ENCODE measurements at regions not wholly inside any gene's neighbourhood (a gene's known extent, or its start where the extent isn't known, plus 50 kb on each side); places are given as distances from the start of the nearest gene placed in this dataset.

GRCh38 chr7:25565949-25566348 is 337.7 kb upstream of the NPVF start:
- TF ChIP-seq EZH2phosphoT487 (IDR thresholded peaks at IDR 0.05; ENCODE audit: low read depth) = no peak
- peak; percentile 100 for TF ChIP-seq CTCF (IDR thresholded peaks at IDR 0.05; ENCODE audit: low read depth, low read length)
- Histone ChIP-seq H3K9ac (ENCODE audit: low read length) (no peak overlapping the region), H3K36me3 (replicated peaks; ENCODE audit: low read depth, low read length) (no peaks in the 10 kb centered on the region), H3K9me3 (ENCODE audit: insufficient read depth, low read length) (no peaks in the 10 kb centered on the region), H3K79me2 (ENCODE audit: low read length) (no peaks in the 10 kb centered on the region), H3K4me1 (ENCODE audit: low read length) (no peaks in the 10 kb centered on the region), H4K20me1 (ENCODE audit: insufficient read depth, low read length) (no peaks in the 10 kb centered on the region), H3K27ac (ENCODE audit: low read length) (no peak overlapping the region), H3K4me2 (ENCODE audit: low read length) (peak overlapping the region; percentile 49), H3K27me3 (ENCODE audit: low read depth, low read length) (peaks cover 4% of the 10 kb centered on the region; the same call in 1 of the 2 replicates), H3K4me3 (ENCODE audit: low read length) (no peak overlapping the region), H2AFZ (ENCODE audit: low read depth, low read length) (no peak overlapping the region)

GRCh38 chr7:25567430-25567829 is 339.1 kb upstream of the NPVF start:
- H3K4me3 ChIP-seq (ENCODE audit: low read length) = no peak overlapping the region
- H3K36me3 ChIP-seq (replicated peaks; ENCODE audit: low read depth, low read length) = no peaks in the 10 kb centered on the region
- no peak overlapping the region for H2AFZ ChIP-seq (ENCODE audit: low read depth, low read length)
- no peak overlapping the region for H3K9ac ChIP-seq (ENCODE audit: low read length)
- no peak overlapping the region for H3K27ac ChIP-seq (ENCODE audit: low read length)
- no peak for TF ChIP-seq CTCF (IDR thresholded peaks at IDR 0.05; ENCODE audit: low read depth, low read length)
- no peak for TF ChIP-seq EZH2phosphoT487 (IDR thresholded peaks at IDR 0.05; ENCODE audit: low read depth)
- H3K27me3 ChIP-seq (ENCODE audit: low read depth, low read length) = peaks cover 4% of the 10 kb centered on the region; the same call in 1 of the 2 replicates
- no peak overlapping the region for H3K4me2 ChIP-seq (ENCODE audit: low read length)
- no peaks in the 10 kb centered on the region for H3K9me3 ChIP-seq (ENCODE audit: insufficient read depth, low read length)
- no peaks in the 10 kb centered on the region for H3K79me2 ChIP-seq (ENCODE audit: low read length)
- no peaks in the 10 kb centered on the region for H3K4me1 ChIP-seq (ENCODE audit: low read length)
- H4K20me1 ChIP-seq (ENCODE audit: insufficient read depth, low read length) = no peaks in the 10 kb centered on the region

GRCh38 chr7:25569765-25570164 is 341.5 kb upstream of the NPVF start:
- Histone ChIP-seq H3K9me3 (ENCODE audit: insufficient read depth, low read length) (no peaks in the 10 kb centered on the region), H3K27ac (ENCODE audit: low read length) (no peak overlapping the region), H3K79me2 (ENCODE audit: low read length) (no peaks in the 10 kb centered on the region), H3K9ac (ENCODE audit: low read length) (no peak overlapping the region), H3K4me1 (ENCODE audit: low read length) (no peaks in the 10 kb centered on the region), H3K27me3 (ENCODE audit: low read depth, low read length) (peaks cover 3% of the 10 kb centered on the region; the same call in 1 of the 2 replicates), H3K4me3 (ENCODE audit: low read length) (no peak overlapping the region), H3K36me3 (replicated peaks; ENCODE audit: low read depth, low read length) (no peaks in the 10 kb centered on the region), H2AFZ (ENCODE audit: low read depth, low read length) (no peak overlapping the region), H3K4me2 (ENCODE audit: low read length) (no peak overlapping the region), H4K20me1 (ENCODE audit: insufficient read depth, low read length) (no peaks in the 10 kb centered on the region)
- TF ChIP-seq EZH2phosphoT487 (IDR thresholded peaks at IDR 0.05; ENCODE audit: low read depth) = no peak
- TF ChIP-seq CTCF (IDR thresholded peaks at IDR 0.05; ENCODE audit: low read depth, low read length) = no peak

GRCh38 chr7:25572423-25572822 is 344.1 kb upstream of the NPVF start:
- Histone ChIP-seq H3K36me3 (replicated peaks; ENCODE audit: low read depth, low read length) (no peaks in the 10 kb centered on the region), H3K4me2 (ENCODE audit: low read length) (no peak overlapping the region), H3K9ac (ENCODE audit: low read length) (no peak overlapping the region), H3K27me3 (ENCODE audit: low read depth, low read length) (no peaks in the 10 kb centered on the region; the same call in 1 of the 2 replicates), H3K4me1 (ENCODE audit: low read length) (no peaks in the 10 kb centered on the region), H3K9me3 (ENCODE audit: insufficient read depth, low read length) (no peaks in the 10 kb centered on the region), H3K4me3 (ENCODE audit: low read length) (no peak overlapping the region), H2AFZ (ENCODE audit: low read depth, low read length) (no peak overlapping the region), H4K20me1 (ENCODE audit: insufficient read depth, low read length) (no peaks in the 10 kb centered on the region), H3K79me2 (ENCODE audit: low read length) (no peaks in the 10 kb centered on the region), H3K27ac (ENCODE audit: low read length) (no peak overlapping the region)
- TF ChIP-seq CTCF (IDR thresholded peaks at IDR 0.05; ENCODE audit: low read depth, low read length) (no peak), EZH2phosphoT487 (IDR thresholded peaks at IDR 0.05; ENCODE audit: low read depth) (no peak)

Data from OCI-LY3 (cell line).